Chondrocyte (in vitro differentiated cells): ENCODE measurements at regions not wholly inside any gene's neighbourhood (a gene's known extent, or its start where the extent isn't known, plus 50 kb on each side); places are given as distances from the start of the nearest gene placed in this dataset.

ENCODE experiments used
- DNase-seq: peaks from one replicate; pipeline ENCODE4 v3.0.0; 2021; ENCODE audit warnings: mixed read lengths, low spot score
- H3K27ac Mint-ChIP-seq: one replicate; pipeline ENCODE4 v1.8.0; 2021; ENCODE audit warnings: mild to moderate bottlenecking, moderate library complexity, mixed read lengths; ENCODE audit not compliant: unreplicated experiment
- H3K27me3 Mint-ChIP-seq: 2 replicates; pipeline ENCODE4 v1.8.0; 2021; ENCODE audit warnings: low read depth, mixed read lengths
- H3K36me3 Mint-ChIP-seq: 2 replicates; pipeline ENCODE4 v1.8.0; 2021; ENCODE audit warnings: low read depth, mixed read lengths
- H3K4me1 Mint-ChIP-seq: 2 replicates; pipeline ENCODE4 v1.8.0; 2021; ENCODE audit warnings: low read depth, mild to moderate bottlenecking, mixed read lengths
- H3K4me3 Mint-ChIP-seq: one replicate; pipeline ENCODE4 v1.8.0; 2021; ENCODE audit warnings: mild to moderate bottlenecking, moderate library complexity, mixed read lengths; ENCODE audit not compliant: unreplicated experiment
- H3K9me3 Mint-ChIP-seq: 2 replicates; pipeline ENCODE4 v1.8.0; 2021; ENCODE audit warnings: low read depth, mixed read lengths
- TF ChIP-seq, protein P1 (sequence below): fragments of 200-600 bp; sonication (generic); IDR thresholded peaks from 2 replicates; pipeline ENCODE4 v1.5.0; 2021; ENCODE audit warnings: antibody characterized with exemption, mild to moderate bottlenecking, moderate library complexity

DNA sequence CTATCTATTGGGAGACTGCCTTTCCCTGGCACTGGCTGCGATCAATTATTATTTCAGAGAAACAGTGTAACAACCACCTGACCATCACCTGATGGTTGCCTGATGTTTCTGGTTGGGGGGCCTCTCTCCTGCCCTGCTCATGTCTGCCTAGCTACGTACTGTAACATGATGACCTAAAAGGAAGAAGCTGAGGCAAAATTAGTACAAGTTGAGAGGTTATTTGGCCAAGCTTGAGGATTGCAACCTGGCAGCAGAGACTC, 58.3 kb downstream of the OLFML3 start:
- Mint-ChIP-seq H3K36me3 (no peaks in the 10 kb centered on the region), H3K27ac (no peak overlapping the region), H3K4me3 (no peak overlapping the region), H3K4me1 (no peaks in the 10 kb centered on the region), H3K9me3 (no peaks in the 10 kb centered on the region), H3K27me3 (peaks cover 4% of the 10 kb centered on the region)
- TF ChIP-seq, protein P1, sequence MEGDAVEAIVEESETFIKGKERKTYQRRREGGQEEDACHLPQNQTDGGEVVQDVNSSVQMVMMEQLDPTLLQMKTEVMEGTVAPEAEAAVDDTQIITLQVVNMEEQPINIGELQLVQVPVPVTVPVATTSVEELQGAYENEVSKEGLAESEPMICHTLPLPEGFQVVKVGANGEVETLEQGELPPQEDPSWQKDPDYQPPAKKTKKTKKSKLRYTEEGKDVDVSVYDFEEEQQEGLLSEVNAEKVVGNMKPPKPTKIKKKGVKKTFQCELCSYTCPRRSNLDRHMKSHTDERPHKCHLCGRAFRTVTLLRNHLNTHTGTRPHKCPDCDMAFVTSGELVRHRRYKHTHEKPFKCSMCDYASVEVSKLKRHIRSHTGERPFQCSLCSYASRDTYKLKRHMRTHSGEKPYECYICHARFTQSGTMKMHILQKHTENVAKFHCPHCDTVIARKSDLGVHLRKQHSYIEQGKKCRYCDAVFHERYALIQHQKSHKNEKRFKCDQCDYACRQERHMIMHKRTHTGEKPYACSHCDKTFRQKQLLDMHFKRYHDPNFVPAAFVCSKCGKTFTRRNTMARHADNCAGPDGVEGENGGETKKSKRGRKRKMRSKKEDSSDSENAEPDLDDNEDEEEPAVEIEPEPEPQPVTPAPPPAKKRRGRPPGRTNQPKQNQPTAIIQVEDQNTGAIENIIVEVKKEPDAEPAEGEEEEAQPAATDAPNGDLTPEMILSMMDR: no peak
- no peak for DNase-seq

DNA sequence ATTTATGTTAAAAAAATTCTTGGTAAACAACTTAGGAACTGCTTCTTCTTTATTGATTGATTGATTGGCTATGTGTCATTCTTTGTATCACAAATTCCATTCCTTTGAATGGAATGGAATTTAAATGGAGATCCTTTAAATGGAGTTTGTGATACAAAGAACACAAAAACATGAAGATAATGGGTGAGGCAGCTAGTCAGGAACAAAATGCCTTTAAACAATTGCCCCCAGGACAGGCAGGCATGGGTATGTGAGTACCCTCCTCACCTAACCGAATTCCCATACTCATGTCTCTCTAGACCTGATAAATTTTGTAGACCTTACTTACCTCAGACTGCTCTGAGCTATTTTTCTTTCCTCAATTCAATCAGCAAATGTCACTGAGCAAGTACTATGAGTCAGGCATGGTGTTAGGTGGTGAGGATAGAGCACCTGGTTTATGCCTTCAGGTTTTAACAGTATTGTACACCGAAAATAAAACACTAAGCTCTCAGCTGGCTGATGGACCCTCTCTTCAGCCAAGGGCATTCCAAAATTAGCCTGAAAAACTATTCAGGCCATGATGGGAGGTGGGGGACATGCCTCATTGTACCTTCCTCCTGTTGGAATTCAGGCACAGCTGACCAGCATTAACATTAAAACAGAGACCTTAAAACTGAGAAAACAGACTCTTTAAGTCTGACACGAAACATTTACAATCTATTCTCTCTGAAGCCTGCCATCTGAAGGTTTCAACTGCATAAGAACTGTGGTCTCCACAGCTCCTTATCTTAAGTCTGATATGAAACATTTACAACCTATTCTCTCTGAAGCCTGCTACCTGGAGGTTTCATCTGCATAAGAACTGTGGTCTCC, 58.9 kb downstream of the OLFML3 start:
- H3K27ac Mint-ChIP-seq: no peak overlapping the region
- H3K36me3 Mint-ChIP-seq: no peaks in the 10 kb centered on the region

More for the DNA sequence above, 58.9 kb downstream of the OLFML3 start:
- TF ChIP-seq, protein P1: no peak
- H3K9me3 Mint-ChIP-seq: no peaks in the 10 kb centered on the region
- no peak overlapping the region for H3K4me3 Mint-ChIP-seq
- no peak for DNase-seq
- no peaks in the 10 kb centered on the region for H3K4me1 Mint-ChIP-seq
- peaks cover 4% of the 10 kb centered on the region for H3K27me3 Mint-ChIP-seq
